WERI-Rb-1 (cell line): ENCODE measurements at regions not wholly inside any gene's neighbourhood (a gene's known extent, or its start where the extent isn't known, plus 50 kb on each side); places are given as distances from the start of the nearest gene placed in this dataset.

Source experiments
- DNase-seq: peaks from one replicate; pipeline ENCODE4 v3.0.0-alpha.2; 2020
- H3K27ac ChIP-seq: fragments of 250-450 bp; sonication (Bioruptor Pico); 2 replicates; pipeline ENCODE4 v1.5.1; 2020; ENCODE audit warnings: mild to moderate bottlenecking, moderate library complexity
- H3K27me3 ChIP-seq: fragments of 250-450 bp; sonication (Bioruptor Pico); 2 replicates; pipeline ENCODE4 v1.5.1; 2021; ENCODE audit warnings: mild to moderate bottlenecking, low read depth, moderate library complexity; ENCODE audit not compliant: insufficient read depth, severe bottlenecking
- H3K36me3 ChIP-seq: fragments of 250-450 bp; sonication (Bioruptor Pico); 2 replicates; pipeline ENCODE4 v1.5.1; 2020; ENCODE audit warnings: mild to moderate bottlenecking, moderate library complexity
- H3K4me3 ChIP-seq: 2 replicates; pipeline ENCODE4 v1.5.1; 2011; ENCODE audit warnings: low read depth, mild to moderate bottlenecking, control low read depth, low read length
- H3K9me3 ChIP-seq: fragments of 250-450 bp; sonication (Bioruptor Pico); 2 replicates; pipeline ENCODE4 v1.5.1; 2021; ENCODE audit warnings: mild to moderate bottlenecking, moderate library complexity; ENCODE audit not compliant: severe bottlenecking
- CTCF ChIP-seq: IDR thresholded peaks from 2 replicates; pipeline ENCODE4 v1.5.1; 2011; ENCODE audit warnings: low read depth, mild to moderate bottlenecking, control low read depth, inconsistent platforms, low read length

- H3K9me3 ChIP-seq, result no peaks in the 10 kb centered on the region
- no peaks in the 10 kb centered on the region for H3K36me3 ChIP-seq
- TF ChIP-seq CTCF, result no peak
- no peaks in the 10 kb centered on the region for H3K27me3 ChIP-seq
- H3K27ac ChIP-seq, result no peak overlapping the region
- H3K4me3 ChIP-seq, result no peak overlapping the region
- no peak for DNase-seq
Observed at GRCh38 chr13:33968520-33969507, 150.9 kb downstream of the RFC3 start.

- Histone ChIP-seq H3K36me3 (no peaks in the 10 kb centered on the region), H3K9me3 (no peaks in the 10 kb centered on the region), H3K27me3 (no peaks in the 10 kb centered on the region), H3K27ac (no peak overlapping the region), H3K4me3 (no peak overlapping the region)
- no peak for DNase-seq
- TF ChIP-seq CTCF, result no peak
Observed at GRCh38 chr13:33970746-33971561, 153.0 kb downstream of the RFC3 start.

GRCh38 chr13:33971562-33971819, 153.5 kb downstream of the RFC3 start:
- TF ChIP-seq CTCF, result no peak
- Histone ChIP-seq H3K4me3 (no peak overlapping the region), H3K36me3 (no peaks in the 10 kb centered on the region), H3K9me3 (no peaks in the 10 kb centered on the region), H3K27me3 (no peaks in the 10 kb centered on the region), H3K27ac (no peak overlapping the region)
- no peak for DNase-seq

GRCh38 chr13:33973194-33973593, 155.2 kb downstream of the RFC3 start:
- Histone ChIP-seq H3K4me3 (no peak overlapping the region), H3K9me3 (no peaks in the 10 kb centered on the region), H3K27me3 (no peaks in the 10 kb centered on the region), H3K27ac (no peak overlapping the region), H3K36me3 (no peaks in the 10 kb centered on the region)
- no peak for TF ChIP-seq CTCF
- DNase-seq, result no peak

- H3K36me3 ChIP-seq, result no peaks in the 10 kb centered on the region
- no peak for DNase-seq
- H3K4me3 ChIP-seq, result no peak overlapping the region
- no peak overlapping the region for H3K27ac ChIP-seq
- H3K27me3 ChIP-seq, result no peaks in the 10 kb centered on the region
- TF ChIP-seq CTCF, result no peak
- no peaks in the 10 kb centered on the region for H3K9me3 ChIP-seq
Observed at GRCh38 chr13:33976965-33977364, 159.0 kb downstream of the RFC3 start.
